ENCODE measurements at regions not wholly inside any gene's neighbourhood (a gene's known extent, or its start where the extent isn't known, plus 50 kb on each side); places are given as distances from the start of the nearest gene placed in this dataset.

DNA sequence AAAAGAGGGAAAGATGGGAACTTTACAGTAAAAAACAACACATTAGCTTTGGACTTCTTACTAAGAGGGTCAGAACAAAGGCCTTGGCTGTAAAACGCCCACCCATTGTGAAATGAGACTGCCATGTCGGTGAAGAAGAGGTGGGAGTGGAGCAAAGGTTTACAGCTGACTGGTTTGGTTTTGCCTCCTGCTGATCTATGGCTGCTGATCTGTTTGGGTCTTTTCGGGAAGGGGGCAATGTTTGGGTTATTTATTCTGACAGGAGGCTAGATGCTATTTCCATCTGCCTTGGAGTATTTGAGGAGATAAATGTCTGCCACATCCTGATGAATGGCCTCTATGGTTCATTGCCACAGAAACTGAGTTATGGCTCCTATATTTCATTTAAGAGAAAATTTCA, 408.7 kb downstream of the TLE4 start:
- ChIA-PET CTCF (ENCODE audit: low intra/inter-chr PET ratio, low total read pairs) (no interaction called here), POLR2A (no interaction called here)
- intact Hi-C loops (cut with micrococcal nuclease; ENCODE audit: unreplicated experiment) (no loop called here), in situ Hi-C loops (cut with HindIII; ENCODE audit: extremely low pct_ligation_motif_present, low pct_unique_long_range_greater_than_20kb) (no loop called here)
- ATAC-seq (no peak), DNase-seq (ENCODE audit: low spot score) (no peak), FAIRE-seq (no peak)
- no TSS peak for BruUV-seq (replicated peaks)
- Histone ChIP-seq H3K36me3 (replicated peaks in 1 of 2; ENCODE audit: control insufficient read depth in 1 of 2, insufficient read depth in 2 of 2, low read length in 2 of 2) (no peaks in the 10 kb centered on the region), H3K4me3 (replicated peaks in 1 of 3; ENCODE audit: insufficient read depth in 1 of 3, low read depth in 2 of 3, low read length in 3 of 3) (no peak overlapping the region), H3K9me3 (ENCODE audit: low read length) (no peaks in the 10 kb centered on the region), H3K4me1 (ENCODE audit: insufficient read depth, low read length) (no peaks in the 10 kb centered on the region), H3K27me3 (ENCODE audit: control insufficient read depth in 1 of 2, insufficient read depth in 2 of 2, low read length in 2 of 2) (no peaks in the 10 kb centered on the region), H2AFZ (ENCODE audit: low read length) (no peak overlapping the region), H3K27ac (ENCODE audit: extremely low read length, insufficient read depth, low read length) (no peak overlapping the region), H3K9ac (ENCODE audit: insufficient read depth, low read depth, low read length) (no peak overlapping the region), H3K4me2 (ENCODE audit: low read depth, low read length) (no peak overlapping the region), H3K79me2 (ENCODE audit: insufficient read depth, low read length) (no peaks in the 10 kb centered on the region), H4K20me1 (ENCODE audit: insufficient read depth, low read length) (no peaks in the 10 kb centered on the region)
- 0% methylated on average over 2 of the region's 3 CpGs for WGBS (ENCODE audit: low lambda C conversion rate)
- TF ChIP-seq AGO1 (IDR thresholded peaks at IDR 0.05; ENCODE audit: low read depth, low read length, poor library complexity, severe bottlenecking) (no peak), MBNL3 (CRISPR knock-in tag; conservative IDR thresholded peaks at IDR 0.05) (no peak), SRSF4 (IDR thresholded peaks at IDR 0.05; ENCODE audit: low read depth, low read length, poor library complexity, severe bottlenecking) (no peak), REL (CRISPR knock-in tag; conservative IDR thresholded peaks at IDR 0.05) (no peak), MAZ (IDR thresholded peaks at IDR 0.05; ENCODE audit: borderline replicate concordance, low read depth, low read length) (no peak), MAZ (CRISPR knock-in tag; IDR thresholded peaks at IDR 0.05; ENCODE audit: low read depth) (no peak)
- TF ChIP-seq, protein P1, sequence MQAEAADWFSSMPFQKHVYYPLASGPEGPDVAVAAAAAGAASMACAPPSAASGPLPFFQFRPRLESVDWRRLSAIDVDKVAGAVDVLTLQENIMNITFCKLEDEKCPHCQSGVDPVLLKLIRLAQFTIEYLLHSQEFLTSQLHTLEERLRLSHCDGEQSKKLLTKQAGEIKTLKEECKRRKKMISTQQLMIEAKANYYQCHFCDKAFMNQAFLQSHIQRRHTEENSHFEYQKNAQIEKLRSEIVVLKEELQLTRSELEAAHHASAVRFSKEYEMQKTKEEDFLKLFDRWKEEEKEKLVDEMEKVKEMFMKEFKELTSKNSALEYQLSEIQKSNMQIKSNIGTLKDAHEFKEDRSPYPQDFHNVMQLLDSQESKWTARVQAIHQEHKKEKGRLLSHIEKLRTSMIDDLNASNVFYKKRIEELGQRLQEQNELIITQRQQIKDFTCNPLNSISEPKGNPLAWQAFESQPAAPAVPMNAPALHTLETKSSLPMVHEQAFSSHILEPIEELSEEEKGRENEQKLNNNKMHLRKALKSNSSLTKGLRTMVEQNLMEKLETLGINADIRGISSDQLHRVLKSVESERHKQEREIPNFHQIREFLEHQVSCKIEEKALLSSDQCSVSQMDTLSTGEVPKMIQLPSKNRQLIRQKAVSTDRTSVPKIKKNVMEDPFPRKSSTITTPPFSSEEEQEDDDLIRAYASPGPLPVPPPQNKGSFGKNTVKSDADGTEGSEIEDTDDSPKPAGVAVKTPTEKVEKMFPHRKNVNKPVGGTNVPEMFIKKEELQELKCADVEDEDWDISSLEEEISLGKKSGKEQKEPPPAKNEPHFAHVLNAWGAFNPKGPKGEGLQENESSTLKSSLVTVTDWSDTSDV (CRISPR knock-in tag; IDR thresholded peaks at IDR 0.05), result no peak
